ENCODE measurements at regions not wholly inside any gene's neighbourhood (a gene's known extent, or its start where the extent isn't known, plus 50 kb on each side); places are given as distances from the start of the nearest gene placed in this dataset.
"Not testable (repeated sequence)": the region's sequence is repeated elsewhere in the genome, so short reads cannot be mapped to it uniquely, and the experiment has no call there.

- peaks cover 56% of the 10 kb centered on the region for H3K4me1 ChIP-seq (ENCODE audit: insufficient read depth, low read length, poor library complexity, severe bottlenecking)
- H3K4me3 ChIP-seq (ENCODE audit: low read length, poor library complexity, severe bottlenecking), result peak overlapping the region; percentile 71
- H3K27me3 ChIP-seq (ENCODE audit: insufficient read depth, low read length, poor library complexity, severe bottlenecking), result no peaks in the 10 kb centered on the region
- no peaks in the 10 kb centered on the region for H3K36me3 ChIP-seq (ENCODE audit: insufficient read depth, low read length)
- no peaks in the 10 kb centered on the region for H4K20me1 ChIP-seq (ENCODE audit: insufficient read depth, low read length, poor library complexity, severe bottlenecking)
- H3K9ac ChIP-seq (ENCODE audit: low read depth, low read length, poor library complexity, severe bottlenecking), result peak overlapping the region; percentile 67
- no peaks in the 10 kb centered on the region for H3K79me2 ChIP-seq (ENCODE audit: insufficient read depth, low read length)
- H3K4me2 ChIP-seq (ENCODE audit: low read depth, low read length, poor library complexity, severe bottlenecking), result peak overlapping the region; percentile 75
- H2AFZ ChIP-seq (ENCODE audit: low read length), result peak overlapping the region; percentile 92
- TF ChIP-seq EZH2phosphoT487 (IDR thresholded peaks at IDR 0.05; ENCODE audit: borderline replicate concordance), result no peak
- TF ChIP-seq CTCF (conservative IDR thresholded peaks at IDR 0.05; ENCODE audit: low read length), result no peak
- peaks cover 6% of the 10 kb centered on the region; the same call in 1 of the 2 replicates for H3F3A ChIP-seq (ENCODE audit: low read depth)
- H3K9me3 ChIP-seq (ENCODE audit: insufficient read depth, low read depth, low read length), result no peaks in the 10 kb centered on the region
- no peaks in the 10 kb centered on the region for H3K9me2 ChIP-seq (replicated peaks; ENCODE audit: low read depth, low read length)
Observed at GRCh38 chr10:30529373-30529998, 95.5 kb downstream of the MAP3K8 start.

- no peak overlapping the region for H2AFZ ChIP-seq (ENCODE audit: low read length)
- no peaks in the 10 kb centered on the region for H3K9me2 ChIP-seq (replicated peaks; ENCODE audit: low read depth, low read length)
- H3K9ac ChIP-seq (ENCODE audit: low read depth, low read length, poor library complexity, severe bottlenecking), result no peak overlapping the region
- no peaks in the 10 kb centered on the region for H3K27me3 ChIP-seq (ENCODE audit: insufficient read depth, low read length, poor library complexity, severe bottlenecking)
- H3K4me2 ChIP-seq (ENCODE audit: low read depth, low read length, poor library complexity, severe bottlenecking), result no peak overlapping the region
- no peaks in the 10 kb centered on the region for H3K36me3 ChIP-seq (ENCODE audit: insufficient read depth, low read length)
- TF ChIP-seq EZH2phosphoT487 (IDR thresholded peaks at IDR 0.05; ENCODE audit: borderline replicate concordance), result no peak
- TF ChIP-seq CTCF (conservative IDR thresholded peaks at IDR 0.05; ENCODE audit: low read length), result no peak
- no peaks in the 10 kb centered on the region for H3K79me2 ChIP-seq (ENCODE audit: insufficient read depth, low read length)
- H3F3A ChIP-seq (ENCODE audit: low read depth), result peaks cover 4% of the 10 kb centered on the region; the same call in 1 of the 2 replicates
- no peaks in the 10 kb centered on the region for H3K9me3 ChIP-seq (ENCODE audit: insufficient read depth, low read depth, low read length)
- H4K20me1 ChIP-seq (ENCODE audit: insufficient read depth, low read length, poor library complexity, severe bottlenecking), result no peaks in the 10 kb centered on the region
- peaks cover 56% of the 10 kb centered on the region for H3K4me1 ChIP-seq (ENCODE audit: insufficient read depth, low read length, poor library complexity, severe bottlenecking)
- H3K4me3 ChIP-seq (ENCODE audit: low read length, poor library complexity, severe bottlenecking), result no peak overlapping the region
Observed at GRCh38 chr10:30528429-30528786, 94.4 kb downstream of the MAP3K8 start.

DNA sequence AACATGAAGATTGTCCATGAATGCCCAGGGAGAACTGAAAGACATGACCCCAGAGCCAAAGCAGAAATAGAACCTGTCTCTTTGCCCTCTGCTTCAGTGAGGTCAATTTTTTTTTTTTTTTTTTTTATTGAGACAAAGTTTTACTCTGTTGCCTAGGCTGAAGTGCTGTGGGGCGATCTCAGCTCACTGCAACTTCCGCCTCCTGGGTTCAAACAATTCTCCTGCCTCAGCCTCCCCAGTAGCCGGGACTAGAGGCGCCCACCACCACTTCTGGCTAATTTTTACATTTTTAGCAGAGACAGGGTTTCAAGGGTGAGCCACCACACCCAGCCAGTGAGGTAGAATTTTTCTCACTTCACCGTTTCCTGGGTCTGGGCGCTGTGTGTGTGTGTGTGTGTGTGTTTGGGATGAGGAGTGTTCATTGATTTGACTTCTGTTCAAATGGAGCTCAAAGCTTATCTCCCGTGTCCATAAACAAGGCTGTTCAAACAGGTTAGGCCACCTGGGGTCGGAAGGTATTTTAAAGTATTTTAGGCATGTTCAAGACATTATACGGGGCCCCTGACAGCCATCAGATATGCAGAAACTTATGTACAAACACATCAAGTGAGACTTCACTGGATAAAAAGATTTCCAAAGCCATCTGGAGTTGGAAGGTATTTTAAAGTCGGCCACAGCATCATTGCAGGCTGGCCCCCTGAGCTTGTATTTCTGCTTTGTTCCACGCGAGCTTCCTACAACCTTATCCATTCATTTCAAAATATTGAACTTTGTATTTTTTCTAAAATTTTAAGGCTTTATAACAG, 93.8 kb downstream of the MAP3K8 start:
- no peaks in the 10 kb centered on the region for H3K79me2 ChIP-seq (ENCODE audit: insufficient read depth, low read length)
- H3K4me3 ChIP-seq (ENCODE audit: low read length, poor library complexity, severe bottlenecking), result no peak overlapping the region
- peak overlapping the region; percentile 6; the same call in 1 of the 2 replicates for H2AFZ ChIP-seq (ENCODE audit: low read length)
- H3K4me2 ChIP-seq (ENCODE audit: low read depth, low read length, poor library complexity, severe bottlenecking), result no peak overlapping the region
- no peaks in the 10 kb centered on the region for H3K27me3 ChIP-seq (ENCODE audit: insufficient read depth, low read length, poor library complexity, severe bottlenecking)
- no peaks in the 10 kb centered on the region for H4K20me1 ChIP-seq (ENCODE audit: insufficient read depth, low read length, poor library complexity, severe bottlenecking)
- H3F3A ChIP-seq (ENCODE audit: low read depth), result no peaks in the 10 kb centered on the region
- H3K9me3 ChIP-seq (ENCODE audit: insufficient read depth, low read depth, low read length), result no peaks in the 10 kb centered on the region
- no peaks in the 10 kb centered on the region for H3K9me2 ChIP-seq (replicated peaks; ENCODE audit: low read depth, low read length)
- no peaks in the 10 kb centered on the region for H3K36me3 ChIP-seq (ENCODE audit: insufficient read depth, low read length)
- TF ChIP-seq EZH2phosphoT487 (IDR thresholded peaks at IDR 0.05; ENCODE audit: borderline replicate concordance), result no peak
- H3K9ac ChIP-seq (ENCODE audit: low read depth, low read length, poor library complexity, severe bottlenecking), result no peak overlapping the region
- H3K4me1 ChIP-seq (ENCODE audit: insufficient read depth, low read length, poor library complexity, severe bottlenecking), result peaks cover 56% of the 10 kb centered on the region

- H3K4me1 ChIP-seq (ENCODE audit: insufficient read depth, low read length, poor library complexity, severe bottlenecking), result peaks cover 23% of the 10 kb centered on the region
- H4K20me1 ChIP-seq (ENCODE audit: insufficient read depth, low read length, poor library complexity, severe bottlenecking); H3K9me2 ChIP-seq (replicated peaks; ENCODE audit: low read depth, low read length); H3K27me3 ChIP-seq (ENCODE audit: insufficient read depth, low read length, poor library complexity, severe bottlenecking); H3K9ac ChIP-seq (ENCODE audit: low read depth, low read length, poor library complexity, severe bottlenecking); H3K9me3 ChIP-seq (ENCODE audit: insufficient read depth, low read depth, low read length); H3F3A ChIP-seq (ENCODE audit: low read depth); H3K4me3 ChIP-seq (ENCODE audit: low read length, poor library complexity, severe bottlenecking); H2AFZ ChIP-seq (ENCODE audit: low read length); H3K36me3 ChIP-seq (ENCODE audit: insufficient read depth, low read length); H3K79me2 ChIP-seq (ENCODE audit: insufficient read depth, low read length); H3K4me2 ChIP-seq (ENCODE audit: low read depth, low read length, poor library complexity, severe bottlenecking): not testable (repeated sequence)
Observed at GRCh38 chr10:30522661-30523078, 88.7 kb downstream of the MAP3K8 start.

Data from Loucy (cell line).